T-helper 2 cell (primary cell): ENCODE measurements at regions not wholly inside any gene's neighbourhood (a gene's known extent, or its start where the extent isn't known, plus 50 kb on each side); places are given as distances from the start of the nearest gene placed in this dataset.

Experiments used
- DNase-seq, 5 experiments: peaks; one replicate each; pipeline versions ENCODE4 v3.0.0 to v3.0.0-alpha.2; 2012 to 2022

DNA sequence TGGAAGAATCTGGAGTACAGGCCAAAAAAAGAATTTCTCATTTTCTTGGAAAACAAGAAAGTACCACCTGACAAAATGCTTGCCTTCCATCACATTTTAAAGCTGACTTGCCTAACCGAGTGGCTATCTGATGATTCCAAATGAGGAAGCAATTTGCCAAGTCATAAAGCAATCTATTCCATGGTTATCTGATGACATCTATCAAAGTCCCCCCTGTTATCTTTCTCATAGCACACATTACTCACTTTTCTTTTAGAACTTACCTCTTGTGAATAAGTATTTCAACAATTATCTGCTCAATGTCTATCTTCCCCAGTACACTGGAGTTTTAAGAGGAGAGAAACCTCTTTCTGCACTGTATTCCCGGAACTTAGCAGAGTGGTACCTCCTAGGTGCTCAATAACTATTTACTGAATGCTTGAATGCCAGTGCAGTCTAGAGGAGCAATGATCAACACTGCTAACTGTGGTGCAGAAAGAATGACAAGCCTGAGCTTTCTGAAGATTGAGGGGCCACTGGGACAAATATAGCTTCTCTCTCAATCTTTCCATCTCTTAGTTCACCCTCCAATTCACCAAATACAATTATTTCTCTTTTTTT is 186.3 kb upstream of the ATP11B start:
- DNase-seq, result no peak

- DNase-seq, result no peak
These were observed 184.5 kb upstream of the ATP11B start for GRCh38 chr3:182608832-182609231.

DNA sequence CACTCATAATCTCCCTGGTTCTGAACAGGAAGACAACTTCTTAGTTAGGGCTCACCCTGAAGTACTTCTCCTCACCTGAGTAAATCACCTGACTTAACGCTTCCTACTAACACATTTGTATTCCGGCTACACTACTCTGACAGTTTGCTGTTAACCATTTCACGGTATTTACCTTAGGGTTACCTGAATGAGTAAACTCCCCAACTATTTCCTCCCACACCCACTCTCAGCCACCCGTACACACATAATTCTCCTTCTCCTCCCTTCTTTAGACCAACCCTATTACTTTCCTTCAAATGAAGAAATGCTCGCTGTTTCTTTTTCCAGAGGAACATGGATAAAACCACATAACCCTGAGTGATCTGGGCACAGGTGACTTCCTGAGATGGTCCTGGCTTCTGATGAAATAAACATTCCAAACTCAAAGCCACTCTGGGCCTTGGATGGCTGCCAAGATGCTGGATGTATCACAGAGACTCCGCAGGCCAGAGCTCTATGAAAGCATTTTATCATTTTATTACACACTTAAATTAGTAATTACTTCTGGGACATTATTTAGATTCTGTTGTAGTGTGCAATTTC is 183.6 kb upstream of the ATP11B start:
- DNase-seq, result no peak

DNA sequence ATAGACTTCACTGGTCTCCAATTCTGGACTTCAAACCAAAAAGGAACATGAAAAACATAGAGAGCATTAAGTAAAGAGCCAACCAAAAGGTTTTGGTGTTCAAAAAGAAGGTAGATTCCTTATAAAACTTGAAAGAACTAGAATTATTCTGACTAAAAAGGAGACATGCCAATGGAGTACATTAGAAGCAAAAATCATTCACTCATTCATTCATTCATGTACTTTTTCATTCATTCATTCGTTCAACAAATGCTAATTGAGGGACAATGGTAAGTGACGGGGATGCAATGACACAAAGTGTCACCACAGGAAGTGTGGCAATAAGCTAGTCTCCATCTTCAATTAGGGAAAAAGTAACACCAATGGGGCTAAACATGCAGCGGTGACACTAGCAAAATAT is 181.0 kb upstream of the ATP11B start:
- no peak for DNase-seq

DNA sequence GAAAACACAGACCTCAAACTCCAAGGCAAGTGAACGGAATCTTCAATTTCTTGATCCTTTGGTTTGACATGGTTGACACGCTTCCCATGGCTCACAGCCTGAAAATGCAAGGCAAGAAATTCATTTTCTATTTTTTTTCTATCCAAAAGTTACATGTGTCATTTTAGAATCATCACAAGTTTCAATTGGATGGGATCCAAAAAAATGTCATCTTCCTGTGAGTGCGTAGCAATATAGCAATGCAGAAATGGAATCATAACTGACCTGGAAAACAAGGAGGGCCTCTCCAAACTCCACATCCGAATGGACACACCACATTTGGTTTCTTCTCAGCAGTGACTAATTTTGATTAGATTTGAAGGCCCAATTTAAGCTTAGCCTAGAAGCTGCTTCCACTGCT is 175.8 kb upstream of the ATP11B start:
- no peak for DNase-seq

GRCh38 chr3:182618085-182618732 is 175.1 kb upstream of the ATP11B start:
- peak in 1 of 5 experiments; percentile 2 for DNase-seq

DNA sequence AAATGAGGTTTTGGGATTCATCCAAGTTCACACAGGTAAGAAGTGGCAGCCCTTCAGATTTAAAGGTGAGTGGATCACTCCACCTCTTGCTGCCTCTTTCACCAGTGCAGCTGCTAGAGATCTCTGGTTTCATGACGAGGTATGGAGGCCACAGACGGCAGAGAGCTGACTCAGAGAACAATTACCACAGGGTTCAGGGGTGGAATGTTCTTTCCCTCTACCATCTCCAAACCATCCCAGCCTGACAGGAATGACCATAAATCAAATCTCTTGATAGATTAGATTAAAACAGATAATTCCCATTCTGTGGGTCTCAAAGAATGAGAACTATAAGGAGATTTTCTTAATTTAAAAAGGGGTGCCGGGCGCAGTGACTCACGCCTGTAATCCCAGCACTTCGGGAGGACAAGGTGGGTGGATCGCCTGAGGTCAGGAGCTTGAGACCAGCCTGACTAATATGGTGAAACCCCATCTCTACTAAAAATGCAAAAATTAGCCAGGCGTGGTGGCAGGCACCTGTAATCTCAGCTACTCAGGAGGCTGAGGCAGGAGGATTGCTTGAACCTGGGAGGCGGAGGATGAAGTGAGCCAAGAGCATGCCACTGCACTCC is 174.2 kb upstream of the ATP11B start:
- no peak for DNase-seq

DNA sequence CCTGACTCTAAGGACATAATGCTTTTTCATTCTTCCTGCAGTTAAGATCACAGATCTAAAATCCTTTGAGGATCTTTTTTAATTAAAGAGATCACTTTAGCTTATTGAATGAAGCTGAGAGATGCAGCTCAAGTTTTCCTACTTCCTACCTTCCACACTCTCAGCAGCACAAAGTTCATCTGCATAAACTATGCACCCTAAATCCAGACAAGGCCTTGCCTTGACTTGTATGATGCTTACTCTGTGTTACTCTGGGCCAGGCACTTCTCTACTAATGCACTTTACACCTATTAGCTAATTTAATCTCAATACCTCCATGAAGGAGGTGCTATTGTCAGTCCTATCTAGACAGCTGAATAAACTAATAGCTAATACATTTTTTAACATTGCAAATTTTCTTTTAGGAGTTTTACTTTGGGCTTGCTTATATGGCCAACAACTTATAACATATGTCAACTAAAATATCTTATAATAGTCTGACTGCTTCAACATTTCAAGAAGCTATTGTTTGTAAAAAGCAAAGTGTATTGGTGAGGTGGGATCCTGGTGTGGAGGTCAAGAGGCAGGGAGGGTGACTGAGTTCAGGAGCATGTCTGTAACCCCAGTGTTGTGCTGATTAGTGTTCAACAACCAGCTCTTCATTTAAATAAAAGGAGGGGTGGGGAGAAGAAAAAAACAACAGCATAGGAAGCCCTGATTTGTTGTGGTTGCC is 172.4 kb upstream of the ATP11B start:
- DNase-seq, result no peak

DNA sequence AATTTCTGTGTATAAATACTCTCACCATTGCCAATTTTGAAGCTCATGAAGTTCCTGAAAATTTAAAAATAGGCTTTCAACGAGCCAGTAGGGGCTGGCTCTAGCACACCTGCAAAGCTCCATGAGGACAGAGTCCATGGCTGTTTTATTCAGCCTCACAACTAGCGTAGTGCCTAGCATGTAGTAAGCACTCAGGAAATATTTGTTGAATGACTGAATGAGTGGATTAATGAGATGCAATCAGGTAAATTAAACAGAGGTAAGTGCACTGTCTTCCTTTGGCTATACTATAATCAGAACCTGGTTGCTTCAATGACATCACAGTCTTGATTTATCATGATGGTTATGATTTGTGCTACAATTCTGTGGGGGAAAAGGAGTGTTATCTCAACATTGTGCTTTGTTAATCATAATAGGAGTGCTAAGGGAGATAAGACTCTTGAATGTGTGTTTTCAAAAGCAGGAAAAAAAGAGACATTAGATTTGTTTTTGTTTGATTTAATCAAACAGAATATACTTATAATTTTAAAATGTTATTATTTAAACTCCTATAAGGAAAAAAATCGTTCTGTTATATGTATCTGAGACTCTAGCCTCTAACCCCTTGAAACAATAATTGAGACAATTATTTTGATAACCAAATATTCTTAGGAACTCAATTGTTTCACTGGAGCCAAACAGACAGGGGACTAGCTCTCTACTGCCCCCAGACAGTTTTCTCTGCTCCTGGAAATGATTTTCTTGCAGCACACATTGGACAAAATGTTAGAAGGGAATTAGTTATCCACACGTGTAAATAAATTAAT is 171.7 kb upstream of the ATP11B start:
- DNase-seq, result no peak

DNA sequence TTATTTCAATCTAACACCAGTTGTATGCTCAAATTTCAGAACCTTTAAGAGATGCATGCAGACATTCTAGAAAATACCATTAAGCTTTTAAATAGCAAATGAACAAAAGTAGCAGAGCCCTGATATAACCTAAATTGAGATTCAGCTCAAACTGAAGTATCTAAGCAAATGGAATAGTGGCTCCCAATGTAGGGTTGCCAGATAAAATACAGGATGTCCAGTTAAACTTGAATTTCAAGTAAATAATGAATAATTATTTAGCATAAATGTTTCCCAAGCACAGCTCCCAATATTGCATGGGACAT is 171.1 kb upstream of the ATP11B start:
- DNase-seq, result no peak

DNA sequence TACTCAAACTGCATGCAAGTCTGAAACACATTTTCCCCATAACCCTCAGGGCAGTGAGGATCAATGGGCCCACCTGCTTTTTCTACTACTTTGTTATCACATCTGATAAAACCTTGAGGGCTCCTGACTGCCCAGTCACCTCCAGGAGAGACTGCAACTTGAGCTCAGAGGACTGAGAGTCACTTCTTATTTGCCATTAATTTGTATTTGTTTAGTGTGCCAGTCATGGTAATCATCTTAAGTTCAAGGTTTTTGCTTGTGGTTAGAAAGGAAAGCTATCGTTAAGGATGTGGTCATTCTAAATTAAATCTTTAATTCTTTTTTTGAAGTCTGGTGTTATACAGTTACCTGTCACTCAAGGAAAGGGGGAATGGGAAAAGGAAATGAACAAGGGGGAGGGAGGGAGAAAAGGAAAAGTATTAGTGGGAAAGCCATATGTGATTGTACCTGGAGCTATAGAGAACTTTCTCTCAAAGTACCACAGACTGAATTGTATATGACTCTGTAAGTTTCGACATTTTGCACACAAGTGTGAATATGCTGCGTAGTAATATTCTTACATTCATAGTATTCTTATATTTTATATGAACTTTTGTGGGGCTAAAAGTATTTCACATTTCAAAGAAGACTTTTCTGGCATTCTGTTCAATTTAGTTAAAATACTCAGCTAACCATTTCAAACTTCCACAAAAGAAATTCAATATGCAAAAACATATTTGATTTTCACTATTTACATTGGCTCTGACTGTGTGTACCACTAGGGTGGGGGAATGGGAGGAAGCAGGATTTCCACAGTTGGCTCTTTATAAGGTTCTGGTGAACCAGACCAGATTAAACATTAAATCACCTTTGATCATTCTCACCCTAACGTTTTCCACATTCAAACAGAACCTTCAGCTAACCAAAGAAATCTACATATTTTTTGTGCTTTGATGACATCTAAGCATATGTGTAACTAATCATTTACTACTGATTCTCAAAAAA is 166.5 kb upstream of the ATP11B start:
- no peak for DNase-seq

GRCh38 chr3:182628531-182628930 is 164.8 kb upstream of the ATP11B start:
- DNase-seq, result no peak

GRCh38 chr3:182629521-182629920 is 163.8 kb upstream of the ATP11B start:
- no peak for DNase-seq

- no peak for DNase-seq
These were observed 161.9 kb upstream of the ATP11B start for GRCh38 chr3:182631183-182632076.

- no peak for DNase-seq
These were observed 161.3 kb upstream of the ATP11B start for GRCh38 chr3:182632077-182632393.

DNA sequence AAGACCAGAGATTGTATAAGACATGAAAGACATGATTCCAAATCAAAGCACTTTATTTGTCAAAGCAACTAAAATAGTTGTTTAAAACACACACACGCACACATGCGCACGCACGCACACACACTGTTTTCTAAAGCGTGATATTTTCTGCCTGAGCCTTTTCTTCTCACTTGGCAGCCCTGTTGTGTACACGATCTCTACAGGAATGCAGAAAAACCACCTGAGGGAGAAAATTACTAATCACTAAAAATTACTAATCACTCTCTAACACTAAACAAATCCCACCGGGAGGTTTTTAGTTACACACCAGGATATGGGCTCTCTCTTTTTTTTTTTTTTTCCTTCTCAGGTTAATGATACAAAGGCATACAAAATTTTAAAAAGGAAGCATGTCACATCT is 160.1 kb upstream of the ATP11B start:
- DNase-seq, result no peak

GRCh38 chr3:182636646-182637045 is 156.7 kb upstream of the ATP11B start:
- no peak for DNase-seq

GRCh38 chr3:182637350-182638110 is 155.8 kb upstream of the ATP11B start:
- no peak for DNase-seq

GRCh38 chr3:182644013-182644412 is 149.3 kb upstream of the ATP11B start:
- DNase-seq, result no peak
